ENCODE measurements at regions not wholly inside any gene's neighbourhood (a gene's known extent, or its start where the extent isn't known, plus 50 kb on each side); places are given as distances from the start of the nearest gene placed in this dataset.

GRCh38 chr4:10942156-10942555, 257.6 kb upstream of the CLNK start:
- no peak for TF ChIP-seq CTCF (IDR thresholded peaks at IDR 0.05; ENCODE audit: low read length, missing control alignments)
- no peak overlapping the region for H3K4me3 ChIP-seq (replicated peaks; ENCODE audit: low read depth, low read length)
- no peak for DNase-seq (ENCODE audit: low read depth)

DNA sequence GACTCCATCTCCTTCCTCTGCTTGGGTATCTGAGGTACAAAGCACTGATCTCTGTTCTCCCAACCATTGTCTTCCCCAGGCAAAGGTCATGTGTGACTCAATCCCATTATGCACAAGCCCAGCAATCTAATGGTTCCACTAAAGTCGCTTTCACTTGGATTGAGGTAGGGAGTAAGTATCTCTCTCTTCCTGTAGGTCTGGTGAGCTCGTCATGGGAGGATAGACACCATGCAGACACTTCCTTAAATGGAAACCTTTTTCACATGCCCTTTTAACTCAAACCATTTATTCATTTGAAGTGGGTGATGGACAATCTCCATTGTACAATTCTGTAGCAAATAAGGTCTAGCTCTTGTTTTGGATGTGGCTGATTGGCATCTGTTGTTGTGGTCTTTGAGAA, 245.2 kb upstream of the CLNK start:
- H3K4me3 ChIP-seq (replicated peaks; ENCODE audit: low read depth, low read length): no peak overlapping the region
- no peak for TF ChIP-seq CTCF (IDR thresholded peaks at IDR 0.05; ENCODE audit: low read length, missing control alignments)
- no peak for DNase-seq (ENCODE audit: low read depth)

GRCh38 chr4:10925996-10926395, 241.4 kb upstream of the CLNK start:
- DNase-seq (ENCODE audit: low read depth): no peak
- no peak overlapping the region for H3K4me3 ChIP-seq (replicated peaks; ENCODE audit: low read depth, low read length)
- TF ChIP-seq CTCF (IDR thresholded peaks at IDR 0.05; ENCODE audit: low read length, missing control alignments): no peak

DNA sequence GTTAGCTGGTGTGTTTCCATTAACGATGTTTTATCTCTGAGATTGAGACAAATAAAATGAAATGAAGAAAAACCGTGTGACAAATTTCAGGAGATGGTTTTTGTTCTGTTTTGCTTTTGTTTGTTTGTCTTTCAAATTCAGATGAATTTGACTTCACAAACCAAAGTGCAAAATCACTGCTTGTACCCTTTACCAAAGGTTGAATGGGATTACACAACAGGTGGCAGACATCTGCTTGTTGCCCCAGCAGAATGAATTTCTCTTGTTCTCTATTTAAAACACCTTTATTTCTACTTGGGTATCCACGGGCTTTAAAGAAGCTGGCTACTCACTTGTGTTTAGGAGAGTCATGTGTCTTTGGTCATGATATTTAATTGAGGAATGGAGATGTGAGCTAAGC, 239.7 kb upstream of the CLNK start:
- no peak for DNase-seq (ENCODE audit: low read depth)
- H3K4me3 ChIP-seq (replicated peaks; ENCODE audit: low read depth, low read length): no peak overlapping the region
- no peak for TF ChIP-seq CTCF (IDR thresholded peaks at IDR 0.05; ENCODE audit: low read length, missing control alignments)

DNA sequence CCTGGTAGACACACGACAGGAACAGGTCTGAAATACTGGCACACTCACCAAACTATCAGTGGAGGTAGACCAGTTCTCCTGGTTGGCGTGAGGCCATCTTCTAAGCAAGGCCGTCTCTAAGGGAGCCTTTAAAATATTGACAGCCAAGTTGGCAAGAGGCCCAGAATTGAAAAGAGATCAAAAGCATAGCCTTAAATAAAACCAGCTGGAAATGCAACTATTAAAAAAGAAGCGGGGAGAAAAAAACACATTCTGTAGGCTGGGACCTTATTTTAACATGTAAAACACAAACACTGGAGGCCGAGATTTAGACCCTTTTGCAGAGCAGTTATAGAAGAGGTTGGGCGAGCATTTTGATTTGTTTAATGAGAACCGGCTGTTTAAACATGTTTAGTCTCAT, 233.0 kb upstream of the CLNK start:
- H3K4me3 ChIP-seq (replicated peaks; ENCODE audit: low read depth, low read length): no peak overlapping the region
- TF ChIP-seq CTCF (IDR thresholded peaks at IDR 0.05; ENCODE audit: low read length, missing control alignments): no peak
- DNase-seq (ENCODE audit: low read depth): no peak

DNA sequence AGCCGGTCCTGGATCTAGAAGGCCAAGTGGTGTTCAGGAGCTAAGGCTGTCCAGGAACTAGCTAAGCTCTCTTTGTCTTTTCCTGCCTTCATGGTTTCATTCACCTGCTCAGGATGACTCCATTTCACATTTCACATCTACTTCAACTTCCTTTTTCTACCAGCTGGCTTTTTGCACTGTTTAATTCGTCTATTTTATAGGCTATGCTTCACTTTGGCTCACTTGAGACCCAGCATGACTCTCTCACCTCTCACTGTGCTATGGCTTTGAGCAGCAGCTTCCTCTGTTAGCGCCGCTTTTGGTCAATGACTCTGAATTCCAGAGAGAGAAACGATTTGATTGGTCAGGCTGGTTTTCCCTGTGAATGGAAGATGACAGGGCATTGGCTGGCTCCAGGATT, 213.5 kb upstream of the CLNK start:
- DNase-seq (ENCODE audit: low read depth): no peak
- H3K4me3 ChIP-seq (replicated peaks; ENCODE audit: low read depth, low read length): no peak overlapping the region
- no peak for TF ChIP-seq CTCF (IDR thresholded peaks at IDR 0.05; ENCODE audit: low read length, missing control alignments)

DNA sequence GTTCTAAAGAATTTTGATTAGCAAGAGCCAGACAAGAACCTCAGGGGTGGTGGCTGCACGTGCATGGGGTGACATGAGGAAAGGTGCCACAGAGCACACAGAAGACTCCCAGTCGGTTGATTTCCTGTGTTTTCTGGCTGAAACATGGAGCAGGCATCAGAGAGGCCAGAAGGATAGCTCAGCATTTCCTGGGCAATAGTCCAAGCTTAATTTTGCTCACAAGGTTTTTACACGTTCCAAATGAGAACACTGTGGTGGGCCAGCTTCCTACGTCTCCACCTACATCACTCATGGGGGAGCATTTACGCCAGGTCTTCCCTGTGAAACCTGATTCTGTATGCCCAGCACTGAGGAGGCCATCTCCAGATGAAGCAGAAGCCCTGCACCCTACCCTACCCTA, 212.5 kb upstream of the CLNK start:
- no peak for DNase-seq (ENCODE audit: low read depth)
- TF ChIP-seq CTCF (IDR thresholded peaks at IDR 0.05; ENCODE audit: low read length, missing control alignments): no peak
- H3K4me3 ChIP-seq (replicated peaks; ENCODE audit: low read depth, low read length): no peak overlapping the region
